Kidney (tissue), 13 donors: ENCODE measurements at regions not wholly inside any gene's neighbourhood (a gene's known extent, or its start where the extent isn't known, plus 50 kb on each side); places are given as distances from the start of the nearest gene placed in this dataset.
"Not testable (repeated sequence)": the region's sequence is repeated elsewhere in the genome, so short reads cannot be mapped to it uniquely, and the experiment has no call there.

Experiments
- DNase-seq, 5 donors: peaks; one replicate each; pipeline ENCODE4 v3.0.0-alpha.2; 2013 to 2020
- FAIRE-seq: peaks from 2 replicates; lab custom pipeline; 2012; peaks lifted over from hg19 to GRCh38; lab: Jason Lieb, UNC
- H3K27ac ChIP-seq, 2 donors: one replicate each; pipeline ENCODE4 v1.7.0; 2013; ENCODE audit warnings: low read depth in 2 of 2, low read length in 2 of 2, inconsistent platforms in 1 of 2
- H3K27me3 ChIP-seq: one replicate; pipeline ENCODE4 v1.7.1; 2013; ENCODE audit warnings: low read length, inconsistent platforms; ENCODE audit not compliant: control insufficient read depth, insufficient read depth
- H3K36me3 ChIP-seq, 3 donors: one replicate each; pipeline versions ENCODE4 v1.7.0 to v1.7.1; 2013; ENCODE audit warnings: low read length in 3 of 3, control low read depth in 1 of 3, inconsistent platforms in 1 of 3; ENCODE audit not compliant: insufficient read depth in 3 of 3, control insufficient read depth in 2 of 3
- H3K4me1 ChIP-seq, 3 donors: one replicate each; pipeline versions ENCODE4 v1.7.0 to v1.7.1; 2013; ENCODE audit warnings: low read length in 3 of 3, inconsistent platforms in 1 of 3, low read depth in 1 of 3; ENCODE audit not compliant: control insufficient read depth in 2 of 3, insufficient read depth in 2 of 3
- H3K4me3 ChIP-seq, 3 donors: one replicate each; pipeline versions ENCODE4 v1.7.0 to v1.8.1; 2013; ENCODE audit warnings: low read length in 3 of 3, control low read depth in 1 of 3, inconsistent platforms in 1 of 3
- H3K9ac ChIP-seq, 3 donors: one replicate each; pipeline versions ENCODE4 v1.7.0 to v1.7.1; 2013; ENCODE audit warnings: low read length in 3 of 3, control low read depth in 1 of 3, inconsistent platforms in 1 of 3
- H3K9me3 ChIP-seq, 3 donors: one replicate each; pipeline versions ENCODE4 v1.7.0 to v1.7.1; 2013; ENCODE audit warnings: low read length in 3 of 3, control low read depth in 1 of 3, inconsistent platforms in 1 of 3; ENCODE audit not compliant: control insufficient read depth in 2 of 3, insufficient read depth in 1 of 3
- CTCF ChIP-seq: IDR thresholded peaks from 3 replicates; pipeline ENCODE4 v1.5.1; 2012; ENCODE audit warnings: mild to moderate bottlenecking, moderate library complexity, borderline replicate concordance; ENCODE audit not compliant: insufficient read depth; ENCODE audit errors: extremely low read depth
- intact Hi-C: fragments of 100-400 bp; cut with DNase I; formaldehyde crosslinking; loops from one replicate; pipeline ENCODE4 v1.11.1; 2022
- donor health status: control.
- donor health status: control.
- donor health status: control.
- donor health status: control.
- donor health status: control.
- donor health status: DM: yes; HTN: yes; CAD: no.
- donor health status: Normal renal cell carcinoma (clear cell type).

- H3K27me3 ChIP-seq, H3K4me1 ChIP-seq, H3K4me3 ChIP-seq, H3K9me3 ChIP-seq, intact Hi-C loops, DNase-seq, H3K9ac ChIP-seq, H3K36me3 ChIP-seq, FAIRE-seq, H3K27ac ChIP-seq: not testable (repeated sequence)
These were observed 119.7 kb downstream of the NBPF8 start for GRCh38 chr1:120534361-120535047.

- not testable (repeated sequence) for H3K9ac ChIP-seq, FAIRE-seq, H3K4me3 ChIP-seq
These were observed 120.2 kb downstream of the NBPF8 start for GRCh38 chr1:120535052-120535451.

GRCh38 chr1:120541394-120541793, 126.6 kb downstream of the NBPF8 start:
- H3K4me1 ChIP-seq, H3K36me3 ChIP-seq, H3K9ac ChIP-seq, intact Hi-C loops, H3K27ac ChIP-seq, H3K27me3 ChIP-seq, DNase-seq, H3K4me3 ChIP-seq, H3K9me3 ChIP-seq, FAIRE-seq: not testable (repeated sequence)

More at GRCh38 chr1:120535052-120535451, 120.2 kb downstream of the NBPF8 start:
- H3K9me3 ChIP-seq, H3K36me3 ChIP-seq, H3K27me3 ChIP-seq, H3K27ac ChIP-seq, intact Hi-C loops, DNase-seq, H3K4me1 ChIP-seq: not testable (repeated sequence)

GRCh38 chr1:120542365-120542764, 127.5 kb downstream of the NBPF8 start:
- H3K9ac ChIP-seq, FAIRE-seq, H3K4me3 ChIP-seq, H3K9me3 ChIP-seq, intact Hi-C loops, H3K36me3 ChIP-seq, DNase-seq, H3K4me1 ChIP-seq, H3K27ac ChIP-seq, H3K27me3 ChIP-seq: not testable (repeated sequence)

- H3K4me1 ChIP-seq, H3K27ac ChIP-seq, H3K27me3 ChIP-seq, H3K9me3 ChIP-seq, H3K9ac ChIP-seq, H3K36me3 ChIP-seq, DNase-seq, H3K4me3 ChIP-seq, FAIRE-seq, intact Hi-C loops: not testable (repeated sequence)
These were observed 128.1 kb downstream of the NBPF8 start for GRCh38 chr1:120542940-120543339.

GRCh38 chr1:120544434-120544833, 129.6 kb downstream of the NBPF8 start:
- H3K9me3 ChIP-seq, H3K27ac ChIP-seq, H3K4me1 ChIP-seq, H3K27me3 ChIP-seq, H3K9ac ChIP-seq, intact Hi-C loops, DNase-seq, H3K36me3 ChIP-seq, FAIRE-seq, H3K4me3 ChIP-seq: not testable (repeated sequence)
- TF ChIP-seq CTCF, result peak; percentile 73

- H3K4me1 ChIP-seq, H3K36me3 ChIP-seq, intact Hi-C loops, H3K27me3 ChIP-seq, DNase-seq, FAIRE-seq, H3K4me3 ChIP-seq, H3K9ac ChIP-seq, H3K27ac ChIP-seq, H3K9me3 ChIP-seq: not testable (repeated sequence)
These were observed 135.5 kb downstream of the NBPF8 start for GRCh38 chr1:120550335-120550734.

- H3K9ac ChIP-seq, FAIRE-seq, H3K36me3 ChIP-seq, DNase-seq, intact Hi-C loops, H3K27ac ChIP-seq, H3K9me3 ChIP-seq, H3K4me1 ChIP-seq, H3K4me3 ChIP-seq, H3K27me3 ChIP-seq: not testable (repeated sequence)
These were observed 137.4 kb downstream of the NBPF8 start for GRCh38 chr1:120552190-120552589.
